SK-N-SH (cell line): ENCODE measurements at regions not wholly inside any gene's neighbourhood (a gene's known extent, or its start where the extent isn't known, plus 50 kb on each side); places are given as distances from the start of the nearest gene placed in this dataset.

Source experiments
- GABPA ChIP-seq: IDR thresholded peaks from 2 replicates; pipeline ENCODE4 v1.4.0; 2012; ENCODE audit warnings: low read depth, mild to moderate bottlenecking
- GATA2 ChIP-seq: sonication (generic); formaldehyde crosslinking; IDR thresholded peaks from 2 replicates; pipeline ENCODE4 v1.5.0; 2020; ENCODE audit warnings: mild to moderate bottlenecking, missing genetic modification reagents
- POLR2AphosphoS5 ChIP-seq: IDR thresholded peaks from 2 replicates; pipeline ENCODE4 v1.6.1; 2012; ENCODE audit warnings: low read depth, low read length
- TAF1 ChIP-seq: IDR thresholded peaks from 2 replicates; pipeline ENCODE4 v1.6.1; 2012; ENCODE audit warnings: low read depth, mild to moderate bottlenecking, low read length, moderate library complexity, borderline replicate concordance
- TF ChIP-seq, protein P1 (sequence below): fragments of 200-600 bp; sonication (generic); IDR thresholded peaks from 2 replicates; pipeline ENCODE4 v1.6.1; 2017; ENCODE audit warnings: antibody characterized with exemption, mild to moderate bottlenecking, moderate library complexity
- TF ChIP-seq, protein P2 (sequence below): IDR thresholded peaks from 2 replicates; pipeline ENCODE4 v1.4.0; 2012; ENCODE audit warnings: low read depth, borderline replicate concordance

DNA sequence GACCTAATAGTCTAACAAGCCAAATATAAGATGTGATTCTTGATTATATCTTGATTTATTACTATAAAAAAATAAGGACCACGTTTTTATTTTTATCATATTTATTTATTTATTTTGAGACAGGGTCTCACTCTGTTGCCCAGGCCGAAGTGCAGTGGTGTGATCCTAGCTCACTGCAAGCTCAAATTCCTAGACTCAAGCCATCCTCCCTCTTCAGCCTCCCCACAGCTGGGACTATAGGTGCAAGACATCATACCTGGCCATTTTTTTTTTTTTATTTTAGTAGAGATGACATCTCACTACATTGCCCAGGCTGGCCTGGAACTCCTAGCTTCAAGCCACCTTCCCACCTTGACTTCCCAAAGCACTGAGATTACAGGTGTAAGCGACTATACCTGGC lies 61.0 kb upstream of the LARP1 start:
- TF ChIP-seq, protein P1, sequence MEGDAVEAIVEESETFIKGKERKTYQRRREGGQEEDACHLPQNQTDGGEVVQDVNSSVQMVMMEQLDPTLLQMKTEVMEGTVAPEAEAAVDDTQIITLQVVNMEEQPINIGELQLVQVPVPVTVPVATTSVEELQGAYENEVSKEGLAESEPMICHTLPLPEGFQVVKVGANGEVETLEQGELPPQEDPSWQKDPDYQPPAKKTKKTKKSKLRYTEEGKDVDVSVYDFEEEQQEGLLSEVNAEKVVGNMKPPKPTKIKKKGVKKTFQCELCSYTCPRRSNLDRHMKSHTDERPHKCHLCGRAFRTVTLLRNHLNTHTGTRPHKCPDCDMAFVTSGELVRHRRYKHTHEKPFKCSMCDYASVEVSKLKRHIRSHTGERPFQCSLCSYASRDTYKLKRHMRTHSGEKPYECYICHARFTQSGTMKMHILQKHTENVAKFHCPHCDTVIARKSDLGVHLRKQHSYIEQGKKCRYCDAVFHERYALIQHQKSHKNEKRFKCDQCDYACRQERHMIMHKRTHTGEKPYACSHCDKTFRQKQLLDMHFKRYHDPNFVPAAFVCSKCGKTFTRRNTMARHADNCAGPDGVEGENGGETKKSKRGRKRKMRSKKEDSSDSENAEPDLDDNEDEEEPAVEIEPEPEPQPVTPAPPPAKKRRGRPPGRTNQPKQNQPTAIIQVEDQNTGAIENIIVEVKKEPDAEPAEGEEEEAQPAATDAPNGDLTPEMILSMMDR = no peak
- no peak for TF ChIP-seq TAF1
- TF ChIP-seq GABPA = no peak
- TF ChIP-seq POLR2AphosphoS5 = no peak
- no peak for TF ChIP-seq GATA2 (CRISPR knock-in tag)
- TF ChIP-seq, protein P2, sequence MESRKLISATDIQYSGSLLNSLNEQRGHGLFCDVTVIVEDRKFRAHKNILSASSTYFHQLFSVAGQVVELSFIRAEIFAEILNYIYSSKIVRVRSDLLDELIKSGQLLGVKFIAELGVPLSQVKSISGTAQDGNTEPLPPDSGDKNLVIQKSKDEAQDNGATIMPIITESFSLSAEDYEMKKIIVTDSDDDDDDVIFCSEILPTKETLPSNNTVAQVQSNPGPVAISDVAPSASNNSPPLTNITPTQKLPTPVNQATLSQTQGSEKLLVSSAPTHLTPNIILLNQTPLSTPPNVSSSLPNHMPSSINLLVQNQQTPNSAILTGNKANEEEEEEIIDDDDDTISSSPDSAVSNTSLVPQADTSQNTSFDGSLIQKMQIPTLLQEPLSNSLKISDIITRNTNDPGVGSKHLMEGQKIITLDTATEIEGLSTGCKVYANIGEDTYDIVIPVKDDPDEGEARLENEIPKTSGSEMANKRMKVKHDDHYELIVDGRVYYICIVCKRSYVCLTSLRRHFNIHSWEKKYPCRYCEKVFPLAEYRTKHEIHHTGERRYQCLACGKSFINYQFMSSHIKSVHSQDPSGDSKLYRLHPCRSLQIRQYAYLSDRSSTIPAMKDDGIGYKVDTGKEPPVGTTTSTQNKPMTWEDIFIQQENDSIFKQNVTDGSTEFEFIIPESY = no peak
